BE2C (cell line): ENCODE measurements at regions not wholly inside any gene's neighbourhood (a gene's known extent, or its start where the extent isn't known, plus 50 kb on each side); places are given as distances from the start of the nearest gene placed in this dataset.

ENCODE experiments used
- DNase-seq: peaks from one replicate; pipeline ENCODE4 v3.0.0-alpha.2; 2020
- H3K27me3 ChIP-seq: fragments of 250-450 bp; sonication (Bioruptor Pico); 2 replicates; pipeline ENCODE4 v1.5.1; 2020; ENCODE audit warnings: mild to moderate bottlenecking
- H3K36me3 ChIP-seq: fragments of 250-450 bp; sonication (Bioruptor Pico); 2 replicates; pipeline ENCODE4 v1.5.1; 2020; ENCODE audit warnings: mild to moderate bottlenecking
- H3K4me1 ChIP-seq: fragments of 250-450 bp; sonication (Bioruptor Pico); 2 replicates; pipeline ENCODE4 v1.5.1; 2020
- H3K4me3 ChIP-seq: 2 replicates; pipeline ENCODE4 v1.5.1; 2011; ENCODE audit warnings: low read depth, low read length
- H3K9me3 ChIP-seq: fragments of 250-450 bp; sonication (Bioruptor Pico); 2 replicates; pipeline ENCODE4 v1.5.1; 2020
- CTCF ChIP-seq: IDR thresholded peaks from 2 replicates; pipeline ENCODE4 v1.5.1; 2012; ENCODE audit warnings: mild to moderate bottlenecking, low read depth, low read length

DNA sequence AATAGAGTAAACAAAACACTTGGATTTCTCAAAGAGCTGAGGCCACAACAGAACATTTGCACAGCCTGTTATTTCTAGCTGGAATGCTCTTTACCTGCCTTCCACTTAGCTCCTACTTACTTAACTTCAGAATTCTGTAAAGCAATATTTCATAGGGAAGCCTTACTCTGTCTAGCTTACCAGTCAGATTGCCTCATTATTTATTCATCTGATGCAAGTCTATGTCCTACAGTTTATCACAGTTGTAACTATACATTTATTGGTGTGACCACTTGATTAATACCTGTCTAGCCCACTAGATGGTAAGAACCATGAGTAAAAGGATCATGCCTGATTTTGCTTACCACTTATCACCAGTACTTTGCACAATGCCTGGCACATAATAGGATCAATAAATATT, 56.1 kb upstream of the ME3 start:
- TF ChIP-seq CTCF: no peak
- Histone ChIP-seq H3K27me3 (no peaks in the 10 kb centered on the region), H3K36me3 (no peaks in the 10 kb centered on the region), H3K4me3 (no peak overlapping the region), H3K4me1 (no peaks in the 10 kb centered on the region), H3K9me3 (no peaks in the 10 kb centered on the region)
- DNase-seq: no peak

DNA sequence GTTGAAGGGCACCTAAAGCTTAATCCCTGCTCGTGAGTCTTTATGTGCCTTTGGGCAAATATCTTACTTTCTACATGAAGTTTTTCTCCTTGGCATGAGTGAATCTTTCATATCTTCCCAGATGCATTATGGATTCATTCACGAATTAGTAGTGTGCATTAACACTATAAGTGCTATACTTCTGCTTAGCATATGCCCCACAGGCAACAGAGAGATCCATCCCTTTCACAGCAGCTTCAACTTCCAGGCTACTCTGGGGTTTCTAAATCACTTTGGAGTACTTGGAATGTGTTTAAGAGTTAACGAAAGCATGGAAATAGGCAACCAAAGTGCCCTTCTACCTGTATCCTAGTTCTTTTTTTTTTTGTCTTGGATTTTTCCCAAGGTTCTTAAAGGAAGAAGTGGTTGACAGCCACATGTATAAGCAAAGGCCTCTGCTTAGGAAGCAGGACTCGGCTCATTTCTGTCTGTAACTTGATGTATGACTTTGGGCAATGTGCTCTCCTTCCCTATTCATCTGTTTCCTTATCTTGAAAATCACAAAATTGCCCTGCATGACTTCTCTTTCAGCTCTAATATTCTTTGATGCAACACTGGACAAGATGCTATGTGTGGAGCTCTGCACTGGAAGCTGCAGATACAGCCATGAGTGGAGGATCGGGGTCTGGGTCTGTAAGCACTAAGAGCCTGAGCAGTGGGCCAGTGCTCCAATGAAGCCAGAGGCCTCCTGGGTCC, 54.5 kb upstream of the ME3 start:
- no peak for DNase-seq
- Histone ChIP-seq H3K4me3 (no peak overlapping the region), H3K9me3 (no peaks in the 10 kb centered on the region), H3K4me1 (no peaks in the 10 kb centered on the region), H3K27me3 (no peaks in the 10 kb centered on the region), H3K36me3 (no peaks in the 10 kb centered on the region)
- no peak for TF ChIP-seq CTCF

- Histone ChIP-seq H3K36me3 (no peaks in the 10 kb centered on the region), H3K27me3 (no peaks in the 10 kb centered on the region), H3K4me1 (no peaks in the 10 kb centered on the region), H3K4me3 (no peak overlapping the region), H3K9me3 (no peaks in the 10 kb centered on the region)
- DNase-seq: no peak
- no peak for TF ChIP-seq CTCF
These were observed 53.8 kb upstream of the ME3 start for GRCh38 chr11:86726118-86726753.

DNA sequence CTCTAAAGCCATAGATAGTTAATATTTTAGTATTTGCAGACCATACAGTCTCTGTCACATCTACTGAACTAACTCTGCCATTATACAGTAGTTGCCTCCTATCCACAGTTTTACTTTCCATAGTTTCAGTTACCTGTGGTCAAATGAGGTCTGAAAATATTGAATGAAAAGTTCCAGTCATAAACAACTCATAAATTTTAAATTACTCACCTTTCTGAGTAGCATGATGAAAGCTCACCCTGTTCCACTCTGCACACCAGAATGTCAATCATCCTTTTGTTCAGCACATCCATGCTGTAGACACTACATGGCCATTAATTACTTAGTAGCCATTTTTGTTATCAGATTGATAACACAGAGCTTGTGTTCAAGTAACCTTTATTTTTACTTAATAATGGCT, 51.7 kb upstream of the ME3 start:
- Histone ChIP-seq H3K4me1 (no peaks in the 10 kb centered on the region), H3K36me3 (no peaks in the 10 kb centered on the region), H3K4me3 (no peak overlapping the region), H3K27me3 (no peaks in the 10 kb centered on the region), H3K9me3 (no peaks in the 10 kb centered on the region)
- DNase-seq: no peak
- no peak for TF ChIP-seq CTCF

- H3K4me1 ChIP-seq: no peaks in the 10 kb centered on the region
- H3K27me3 ChIP-seq: no peaks in the 10 kb centered on the region
- no peaks in the 10 kb centered on the region for H3K9me3 ChIP-seq
- H3K4me3 ChIP-seq: no peak overlapping the region
- no peaks in the 10 kb centered on the region for H3K36me3 ChIP-seq
- DNase-seq: no peak
- TF ChIP-seq CTCF: no peak
These were observed 50.9 kb upstream of the ME3 start for GRCh38 chr11:86723281-86723680.

DNA sequence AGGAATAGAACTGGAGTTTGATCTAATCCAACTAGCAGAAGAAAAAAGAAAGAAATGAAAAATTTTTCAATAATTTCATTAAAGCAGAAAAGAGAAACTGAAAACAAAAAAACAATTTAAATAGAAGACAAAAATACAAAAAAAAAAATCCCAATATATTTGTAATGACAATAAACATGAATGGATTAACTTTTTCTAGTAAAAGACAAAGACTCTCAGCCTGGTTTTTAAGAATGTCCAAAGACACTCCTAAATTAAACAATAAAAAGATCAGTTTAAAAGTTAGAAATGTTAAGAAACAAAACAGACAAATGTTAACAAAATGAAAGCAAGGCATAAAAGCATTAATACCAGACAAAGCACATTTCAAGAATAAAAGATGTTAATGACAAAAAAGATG, 50.3 kb upstream of the ME3 start:
- no peak for TF ChIP-seq CTCF
- DNase-seq: no peak
- Histone ChIP-seq H3K9me3 (no peaks in the 10 kb centered on the region), H3K27me3 (no peaks in the 10 kb centered on the region), H3K36me3 (no peaks in the 10 kb centered on the region), H3K4me3 (no peak overlapping the region), H3K4me1 (no peaks in the 10 kb centered on the region)
